Upper lobe of left lung (tissue), 6 donors: ENCODE measurements at regions not wholly inside any gene's neighbourhood (a gene's known extent, or its start where the extent isn't known, plus 50 kb on each side); places are given as distances from the start of the nearest gene placed in this dataset.

ENCODE experiments used
- ATAC-seq, 2 donors: fragments of 200-7000 bp; cut with Tn5 transposase; one replicate each; pipeline ENCODE4 v1.9.1; 2022; ENCODE audit warnings: mild to moderate bottlenecking in 2 of 2, moderate library complexity in 2 of 2; ENCODE audit not compliant: low FRiP score in 2 of 2
- DNase-seq, 2 donors: peaks; one replicate each; pipeline ENCODE4 v3.0.0-alpha.2; 2019 to 2020
- H3K27ac ChIP-seq, 4 donors: fragments of 200-600 bp; sonication (generic); one replicate each; pipeline ENCODE4 v1.5.1; 2016 to 2019
- H3K27me3 ChIP-seq, 4 donors: fragments of 200-600 bp; sonication (generic); one replicate each; pipeline ENCODE4 v1.5.1; 2017 to 2019
- H3K36me3 ChIP-seq, 4 donors: fragments of 200-600 bp; sonication (generic); one replicate each; pipeline ENCODE4 v1.5.1; 2016 to 2019
- H3K4me1 ChIP-seq, 4 donors: fragments of 200-600 bp; sonication (generic); one replicate each; pipeline ENCODE4 v1.5.1; 2018 to 2019
- H3K4me3 ChIP-seq, 4 donors: fragments of 200-600 bp; sonication (generic); one replicate each; pipeline ENCODE4 v1.5.1; 2017 to 2019; ENCODE audit warnings: mild to moderate bottlenecking in 2 of 4, moderate library complexity in 1 of 4
- H3K9me3 ChIP-seq, 4 donors: fragments of 200-600 bp; sonication (generic); one replicate each; pipeline ENCODE4 v1.5.1; 2018 to 2019
- EP300 ChIP-seq, 4 donors: sonication (generic); formaldehyde crosslinking; IDR thresholded peaks; one replicate each; pipeline ENCODE4 v1.5.1; 2017; ENCODE audit warnings: antibody characterized with exemption in 4 of 4, control low read depth in 2 of 4
- POLR2A ChIP-seq, 4 donors: fragments of 450-650 bp; IDR thresholded peaks; one replicate each; pipeline ENCODE4 v1.5.1; 2016 to 2017; ENCODE audit warnings: antibody characterized with exemption in 4 of 4, mild to moderate bottlenecking in 2 of 4
- POLR2AphosphoS5 ChIP-seq, 2 donors: sonication (generic); formaldehyde crosslinking; IDR thresholded peaks; one replicate each; pipeline ENCODE4 v1.5.1; 2017; ENCODE audit warnings: antibody characterized with exemption in 2 of 2
- WGBS, 2 donors: methylation state at CpG; one replicate each; pipeline ENCODE4 v1.1.5; 2017 to 2018; 5-methylcytosine and 5-hydroxymethylcytosine counted together
- TF ChIP-seq, protein P1 (sequence below), 6 experiments: fragments of 450-650 bp in 4 of 6; fragments of 200-600 bp in 2 of 6; sonication (generic) in 2 of 6; IDR thresholded peaks; one replicate each; pipeline ENCODE4 v1.5.1; 2016 to 2019; ENCODE audit warnings: antibody characterized with exemption in 6 of 6
- donor health status: DM: no; HTN: no; CAD: no; lungs with moderate emphysema.
- donor health status: DM: no; HTN: yes; CAD: no; lungs with severe emphysema.

DNA sequence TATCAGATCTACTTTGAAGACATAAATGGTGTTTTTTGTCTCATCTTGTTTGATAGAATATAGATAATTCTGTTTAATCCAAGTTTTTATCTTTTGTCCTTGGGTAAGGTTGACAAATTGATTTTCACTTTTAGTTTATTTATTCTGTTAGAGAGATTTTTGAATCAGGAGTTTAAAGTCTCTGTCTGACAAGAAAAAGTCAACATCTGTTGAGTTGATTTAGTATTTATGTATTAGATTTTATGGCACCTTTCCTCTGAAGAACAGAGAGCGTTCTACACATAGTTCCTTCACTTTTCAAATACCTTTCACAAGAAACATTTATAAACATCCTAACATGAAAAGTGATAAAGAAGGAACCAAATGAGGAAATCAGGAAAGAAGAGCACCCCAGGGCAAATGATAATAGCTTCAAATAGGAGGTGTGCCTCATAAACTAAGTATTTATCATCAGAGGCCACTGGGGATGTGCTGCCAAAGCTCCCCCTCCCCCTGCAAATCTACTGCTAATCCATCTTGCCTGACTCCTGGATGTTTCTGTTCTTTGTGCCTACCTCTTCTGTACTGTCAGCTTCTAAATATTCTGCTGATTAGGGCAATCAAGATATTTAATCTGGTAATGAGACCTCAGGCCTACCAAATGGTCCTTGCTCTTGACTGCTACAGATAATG lies 457.7 kb upstream of the CHD1 start:
- ATAC-seq = no peak
- no peak for DNase-seq
- Histone ChIP-seq H3K27me3 (no peaks in the 10 kb centered on the region), H3K27ac (no peak overlapping the region), H3K4me3 (no peak overlapping the region), H3K4me1 (no peaks in the 10 kb centered on the region), H3K36me3 (no peaks in the 10 kb centered on the region), H3K9me3 (peaks cover 0 to 6% (median 2%) of the 10 kb centered on the region in 4 donors)
- TF ChIP-seq, protein P1, sequence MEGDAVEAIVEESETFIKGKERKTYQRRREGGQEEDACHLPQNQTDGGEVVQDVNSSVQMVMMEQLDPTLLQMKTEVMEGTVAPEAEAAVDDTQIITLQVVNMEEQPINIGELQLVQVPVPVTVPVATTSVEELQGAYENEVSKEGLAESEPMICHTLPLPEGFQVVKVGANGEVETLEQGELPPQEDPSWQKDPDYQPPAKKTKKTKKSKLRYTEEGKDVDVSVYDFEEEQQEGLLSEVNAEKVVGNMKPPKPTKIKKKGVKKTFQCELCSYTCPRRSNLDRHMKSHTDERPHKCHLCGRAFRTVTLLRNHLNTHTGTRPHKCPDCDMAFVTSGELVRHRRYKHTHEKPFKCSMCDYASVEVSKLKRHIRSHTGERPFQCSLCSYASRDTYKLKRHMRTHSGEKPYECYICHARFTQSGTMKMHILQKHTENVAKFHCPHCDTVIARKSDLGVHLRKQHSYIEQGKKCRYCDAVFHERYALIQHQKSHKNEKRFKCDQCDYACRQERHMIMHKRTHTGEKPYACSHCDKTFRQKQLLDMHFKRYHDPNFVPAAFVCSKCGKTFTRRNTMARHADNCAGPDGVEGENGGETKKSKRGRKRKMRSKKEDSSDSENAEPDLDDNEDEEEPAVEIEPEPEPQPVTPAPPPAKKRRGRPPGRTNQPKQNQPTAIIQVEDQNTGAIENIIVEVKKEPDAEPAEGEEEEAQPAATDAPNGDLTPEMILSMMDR (IDR thresholded peaks at IDR 0.05) = no peak
- TF ChIP-seq POLR2AphosphoS5 (IDR thresholded peaks at IDR 0.05) = no peak
- no peak for TF ChIP-seq EP300 (IDR thresholded peaks at IDR 0.05)
- 66 to 73% methylated on average over 1 of the region's 1 CpG for WGBS, 2 donors

DNA sequence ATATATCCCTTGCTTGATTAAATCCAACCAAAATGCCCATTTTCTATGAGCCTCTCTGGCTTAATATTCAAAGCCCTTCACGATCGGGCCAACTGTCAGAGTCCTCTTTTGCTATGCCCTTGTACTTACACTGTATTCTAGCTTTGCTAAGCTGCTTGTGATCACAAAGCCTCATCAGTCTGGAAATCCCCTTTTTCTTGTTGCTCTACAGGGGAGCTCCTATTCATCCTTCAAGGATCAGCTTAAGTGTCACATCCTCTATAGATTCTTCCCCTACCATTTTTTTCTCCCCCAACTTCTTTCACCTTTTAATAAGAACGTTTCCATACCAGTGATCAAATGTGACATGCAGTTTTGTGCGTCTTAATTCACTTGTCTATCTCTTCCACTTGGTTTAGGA lies 450.4 kb upstream of the CHD1 start:
- H3K36me3 ChIP-seq = no peaks in the 10 kb centered on the region
- DNase-seq (no peak), ATAC-seq (no peak)
- no peaks in the 10 kb centered on the region for H3K27me3 ChIP-seq
- peaks cover 0 to 6% (median 2%) of the 10 kb centered on the region in 4 donors for H3K9me3 ChIP-seq
- H3K4me1 ChIP-seq = no peaks in the 10 kb centered on the region
- no peak overlapping the region for H3K4me3 ChIP-seq
- TF ChIP-seq POLR2A (IDR thresholded peaks at IDR 0.05) = no peak
- TF ChIP-seq POLR2AphosphoS5 (IDR thresholded peaks at IDR 0.05) = no peak
- TF ChIP-seq, protein P1 (IDR thresholded peaks at IDR 0.05) = no peak
- TF ChIP-seq EP300 (IDR thresholded peaks at IDR 0.05) = no peak
- 64 to 77% methylated on average over 4 of the region's 4 CpGs for WGBS, 2 donors
- no peak overlapping the region for H3K27ac ChIP-seq

DNA sequence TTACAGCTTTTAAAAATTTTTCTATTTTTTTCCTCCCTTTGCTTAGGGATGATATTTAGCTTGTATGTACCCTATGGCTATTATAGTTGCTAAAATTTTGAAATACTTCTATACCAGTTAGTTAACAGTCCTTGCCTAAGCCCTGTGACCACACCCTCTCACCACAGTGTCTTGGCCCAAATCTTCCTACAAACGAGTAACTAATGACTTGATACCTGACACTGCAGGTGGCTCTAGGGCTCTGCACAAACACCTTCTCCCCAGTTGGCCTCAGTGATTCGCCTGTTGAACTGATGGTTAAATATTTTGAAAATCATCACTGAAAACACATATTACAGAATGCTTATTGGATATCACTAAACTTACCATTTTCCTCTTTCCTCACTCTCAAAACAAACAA lies 449.6 kb upstream of the CHD1 start:
- no peak for DNase-seq
- no peaks in the 10 kb centered on the region for H3K4me1 ChIP-seq
- 50 to 52% methylated on average over 2 of the region's 2 CpGs for WGBS, 2 donors
- no peaks in the 10 kb centered on the region for H3K27me3 ChIP-seq
- ATAC-seq = no peak
- H3K36me3 ChIP-seq = no peaks in the 10 kb centered on the region
- H3K4me3 ChIP-seq = no peak overlapping the region
- peaks cover 0 to 6% (median 0%) of the 10 kb centered on the region in 4 donors for H3K9me3 ChIP-seq
- TF ChIP-seq EP300 (IDR thresholded peaks at IDR 0.05) = no peak
- TF ChIP-seq, protein P1 (IDR thresholded peaks at IDR 0.05) = no peak
- TF ChIP-seq POLR2AphosphoS5 (IDR thresholded peaks at IDR 0.05) = no peak
- TF ChIP-seq POLR2A (IDR thresholded peaks at IDR 0.05) = no peak
- H3K27ac ChIP-seq = no peak overlapping the region

DNA sequence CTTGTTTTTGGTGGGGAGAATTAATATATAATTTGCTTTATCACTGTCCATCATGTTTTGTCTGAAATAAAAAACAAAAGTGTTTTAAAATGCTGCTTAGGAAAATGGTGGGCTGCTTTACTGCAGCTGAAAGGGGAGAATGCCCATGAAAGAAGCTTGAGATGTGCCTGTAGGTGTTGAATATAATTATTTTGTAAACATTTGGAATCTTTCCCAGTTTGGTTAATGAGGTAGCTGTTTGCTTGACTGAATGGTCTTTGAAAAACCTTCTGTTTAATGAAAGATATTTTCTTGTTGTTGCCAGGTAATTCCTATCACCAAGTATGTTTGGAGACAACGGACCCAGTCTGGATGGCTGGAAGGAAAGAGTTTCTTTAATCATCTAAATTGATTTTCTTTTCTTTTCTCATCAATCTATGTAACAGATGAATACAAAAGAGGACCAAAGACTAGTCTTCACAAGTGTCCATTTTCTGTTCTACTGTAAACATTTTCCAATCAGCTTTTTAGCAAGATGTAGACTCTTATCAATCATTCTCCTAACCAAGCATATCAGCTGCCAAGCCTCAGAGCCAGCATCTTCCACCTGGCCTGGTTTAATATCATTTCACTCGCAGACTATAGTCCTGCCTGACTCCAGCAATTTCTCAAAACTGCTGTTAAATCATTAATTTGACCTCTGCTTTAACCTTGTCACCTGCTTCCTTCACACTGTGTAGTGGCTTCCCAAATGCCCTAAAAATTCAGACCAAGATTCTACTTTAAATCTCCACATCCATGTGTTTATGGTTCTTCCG lies 441.2 kb upstream of the CHD1 start:
- Histone ChIP-seq H3K4me3 (no peak overlapping the region), H3K9me3 (no peaks in the 10 kb centered on the region), H3K27ac (no peak overlapping the region), H3K27me3 (no peaks in the 10 kb centered on the region), H3K4me1 (no peaks in the 10 kb centered on the region), H3K36me3 (no peaks in the 10 kb centered on the region)
- TF ChIP-seq POLR2A (IDR thresholded peaks at IDR 0.05) = no peak
- TF ChIP-seq POLR2AphosphoS5 (IDR thresholded peaks at IDR 0.05) = no peak
- no peak for TF ChIP-seq EP300 (IDR thresholded peaks at IDR 0.05)
- TF ChIP-seq, protein P1 (IDR thresholded peaks at IDR 0.05) = no peak
- 46 to 49% methylated on average over 3 of the region's 3 CpGs for WGBS, 2 donors
- DNase-seq (no peak), ATAC-seq (no peak)
